GM06990 (cell line): ENCODE measurements at regions not wholly inside any gene's neighbourhood (a gene's known extent, or its start where the extent isn't known, plus 50 kb on each side); places are given as distances from the start of the nearest gene placed in this dataset.
"Not testable (repeated sequence)": the region's sequence is repeated elsewhere in the genome, so short reads cannot be mapped to it uniquely, and the experiment has no call there.

Experiments used
- DNase-seq: peaks from one replicate; pipeline ENCODE4 v3.0.0-alpha.2; 2011; ENCODE audit not compliant: insufficient read length; ENCODE audit errors: extremely low read depth
- H3K27me3 ChIP-seq: replicated peaks from 2 replicates; pipeline ENCODE4 v1.6.0; 2011; ENCODE audit warnings: low read length; ENCODE audit not compliant: control insufficient read depth, insufficient read depth
- H3K36me3 ChIP-seq: 2 replicates; pipeline ENCODE4 v1.5.1; 2011; ENCODE audit warnings: low read length; ENCODE audit not compliant: control insufficient read depth, insufficient read depth
- H3K4me3 ChIP-seq: replicated peaks from 2 replicates; pipeline ENCODE4 v1.5.1; 2011; ENCODE audit warnings: low read depth, mild to moderate bottlenecking, control low read depth, low read length
- TF ChIP-seq, protein P1 (sequence below): IDR thresholded peaks from 2 replicates; pipeline ENCODE4 v1.5.1; 2011; ENCODE audit warnings: low read length, control low read depth, mild to moderate bottlenecking, inconsistent platforms; ENCODE audit not compliant: insufficient read depth, poor library complexity, severe bottlenecking

DNA sequence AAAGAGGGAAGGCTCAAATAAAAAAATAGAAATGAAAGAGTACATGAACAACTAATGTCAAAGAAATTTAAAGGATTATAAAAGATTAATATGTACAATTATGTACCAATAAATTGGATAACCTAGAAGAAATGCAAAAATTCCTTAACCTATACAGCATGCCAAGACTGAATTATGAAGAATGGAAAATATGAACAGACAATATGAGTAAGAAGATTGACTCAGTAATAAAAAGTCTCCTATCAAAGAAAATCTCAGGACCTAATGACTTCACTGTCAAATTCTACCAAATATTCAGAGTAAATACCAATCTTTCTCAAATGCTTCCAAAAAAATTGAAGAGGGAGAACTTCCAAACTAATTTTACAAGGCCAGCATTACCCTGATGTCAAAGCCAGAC lies 120.2 kb upstream of the SPOPL start:
- Histone ChIP-seq H3K4me3 (no peak overlapping the region), H3K36me3 (no peaks in the 10 kb centered on the region), H3K27me3 (no peaks in the 10 kb centered on the region)
- no peak for DNase-seq
- TF ChIP-seq, protein P1, sequence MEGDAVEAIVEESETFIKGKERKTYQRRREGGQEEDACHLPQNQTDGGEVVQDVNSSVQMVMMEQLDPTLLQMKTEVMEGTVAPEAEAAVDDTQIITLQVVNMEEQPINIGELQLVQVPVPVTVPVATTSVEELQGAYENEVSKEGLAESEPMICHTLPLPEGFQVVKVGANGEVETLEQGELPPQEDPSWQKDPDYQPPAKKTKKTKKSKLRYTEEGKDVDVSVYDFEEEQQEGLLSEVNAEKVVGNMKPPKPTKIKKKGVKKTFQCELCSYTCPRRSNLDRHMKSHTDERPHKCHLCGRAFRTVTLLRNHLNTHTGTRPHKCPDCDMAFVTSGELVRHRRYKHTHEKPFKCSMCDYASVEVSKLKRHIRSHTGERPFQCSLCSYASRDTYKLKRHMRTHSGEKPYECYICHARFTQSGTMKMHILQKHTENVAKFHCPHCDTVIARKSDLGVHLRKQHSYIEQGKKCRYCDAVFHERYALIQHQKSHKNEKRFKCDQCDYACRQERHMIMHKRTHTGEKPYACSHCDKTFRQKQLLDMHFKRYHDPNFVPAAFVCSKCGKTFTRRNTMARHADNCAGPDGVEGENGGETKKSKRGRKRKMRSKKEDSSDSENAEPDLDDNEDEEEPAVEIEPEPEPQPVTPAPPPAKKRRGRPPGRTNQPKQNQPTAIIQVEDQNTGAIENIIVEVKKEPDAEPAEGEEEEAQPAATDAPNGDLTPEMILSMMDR, result no peak

DNA sequence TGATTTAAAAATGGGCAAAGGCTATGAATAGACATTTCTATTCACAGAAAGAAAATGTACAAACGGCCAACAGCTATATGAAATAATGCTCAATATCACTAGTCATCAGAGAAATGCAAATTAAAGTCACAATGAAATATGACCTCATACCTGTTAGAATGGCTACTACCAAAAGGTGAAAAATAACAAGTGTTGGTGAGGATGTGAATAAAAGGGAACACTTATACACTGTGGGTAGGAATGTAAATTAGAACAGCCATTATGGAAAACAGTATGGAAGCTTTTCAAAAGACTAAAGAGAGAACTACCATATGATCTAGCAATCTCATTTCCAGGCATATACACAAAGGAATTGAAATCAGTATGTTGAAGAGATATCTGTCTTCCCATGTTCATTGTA lies 118.9 kb upstream of the SPOPL start:
- Histone ChIP-seq H3K4me3 (no peak overlapping the region), H3K36me3 (no peaks in the 10 kb centered on the region), H3K27me3 (no peaks in the 10 kb centered on the region)
- DNase-seq, result no peak
- TF ChIP-seq, protein P1, result no peak

DNA sequence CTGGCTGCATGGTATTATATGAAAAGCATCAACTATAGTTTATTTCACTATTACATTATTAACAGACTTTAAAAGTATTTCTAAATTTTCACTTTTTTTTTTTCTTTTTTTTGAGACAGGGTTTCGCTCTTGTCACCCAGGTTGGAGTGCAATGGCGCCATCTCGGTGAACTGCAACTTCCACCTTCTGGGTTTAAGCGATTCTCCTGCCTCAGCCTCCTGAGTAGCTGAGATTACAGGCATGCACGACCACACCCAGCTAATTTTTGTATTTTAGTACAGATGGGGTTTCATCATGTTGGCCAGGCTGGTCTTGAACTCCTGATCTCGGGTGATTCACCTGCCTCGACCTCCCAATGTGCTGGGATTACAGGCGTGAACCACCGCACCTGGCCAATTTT lies 115.4 kb upstream of the SPOPL start:
- not testable (repeated sequence) for H3K36me3 ChIP-seq, DNase-seq, H3K27me3 ChIP-seq, H3K4me3 ChIP-seq

DNA sequence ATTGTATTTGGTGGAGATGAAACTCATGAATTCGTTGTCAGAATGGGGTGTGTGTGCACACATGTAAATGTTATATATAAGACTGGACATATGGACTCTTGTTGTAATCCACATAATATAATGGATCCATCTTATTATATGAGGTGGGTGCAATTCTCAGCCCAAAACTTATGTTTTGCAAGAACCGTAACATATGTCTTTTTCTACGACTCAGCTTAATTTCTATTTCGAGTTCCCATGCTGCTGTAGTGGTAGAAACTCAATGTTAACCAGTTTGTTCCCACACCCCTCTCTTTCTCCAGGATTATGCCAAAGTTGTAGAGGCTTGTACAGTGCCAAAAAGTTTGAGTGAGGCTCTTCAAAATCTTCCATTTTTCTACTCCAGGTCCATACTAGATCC lies 112.5 kb upstream of the SPOPL start:
- TF ChIP-seq, protein P1, result no peak
- DNase-seq, result no peak
- Histone ChIP-seq H3K4me3 (no peak overlapping the region), H3K36me3 (no peaks in the 10 kb centered on the region), H3K27me3 (no peaks in the 10 kb centered on the region)

DNA sequence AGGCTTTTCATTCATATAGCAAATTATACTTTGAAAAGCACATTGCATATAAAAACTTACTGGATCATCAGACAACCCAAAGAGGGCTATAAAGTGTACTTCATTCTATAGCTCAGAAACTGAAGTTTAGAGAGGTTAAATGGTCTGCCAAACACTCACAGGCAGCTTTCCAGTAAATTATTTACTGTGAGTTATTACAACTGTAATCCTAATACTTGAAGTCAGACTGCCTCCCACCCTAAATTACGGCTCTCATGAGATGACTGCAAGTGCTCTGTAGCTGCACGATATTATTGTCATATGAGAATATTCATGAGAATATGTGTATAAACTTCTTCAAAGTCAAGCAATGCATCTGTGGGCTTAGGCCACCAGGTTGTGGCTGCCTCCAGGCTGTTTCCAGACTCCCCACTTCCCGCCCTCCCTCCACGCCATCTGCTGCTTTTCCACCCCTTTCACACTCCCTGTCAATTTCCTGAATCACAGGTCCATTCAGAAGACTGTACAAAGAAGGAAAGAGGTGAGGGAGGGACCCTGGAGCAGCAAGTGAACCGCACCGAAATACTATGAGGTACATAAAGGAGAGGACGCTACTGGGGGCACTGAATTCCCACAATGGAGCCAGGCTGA lies 111.1 kb upstream of the SPOPL start:
- TF ChIP-seq, protein P1, result no peak
- Histone ChIP-seq H3K27me3 (no peaks in the 10 kb centered on the region), H3K4me3 (no peak overlapping the region), H3K36me3 (no peaks in the 10 kb centered on the region)
- no peak for DNase-seq

DNA sequence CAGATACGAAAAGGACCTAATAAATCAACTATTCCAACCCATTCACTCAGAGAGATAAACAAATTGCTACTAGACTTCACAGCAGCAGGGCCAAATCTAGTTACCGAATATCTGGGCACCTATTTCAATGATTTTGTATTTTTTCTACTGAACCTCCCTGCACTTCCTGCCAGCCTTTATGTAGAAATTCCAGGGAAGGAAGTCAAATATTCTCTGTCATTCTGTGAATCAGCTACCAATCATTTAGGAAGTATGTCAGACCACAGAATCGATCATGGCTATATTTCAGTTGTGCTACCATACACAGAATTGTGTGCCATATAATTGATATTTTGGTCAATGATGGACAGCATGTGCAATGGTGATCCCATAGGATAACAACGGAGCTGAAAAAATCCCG lies 109.6 kb upstream of the SPOPL start:
- H3K4me3 ChIP-seq, result no peak overlapping the region
- H3K27me3 ChIP-seq, result no peaks in the 10 kb centered on the region
- H3K36me3 ChIP-seq, result no peaks in the 10 kb centered on the region
- no peak for DNase-seq
- TF ChIP-seq, protein P1, result no peak
